HG03457 (cell line): ENCODE measurements at regions not wholly inside any gene's neighbourhood (a gene's known extent, or its start where the extent isn't known, plus 50 kb on each side); places are given as distances from the start of the nearest gene placed in this dataset.
A peak's percentile ranks its signal among the peaks of the same experiment; 100 is the strongest.

Experiments
- ATAC-seq: cut with Tn5 transposase; IDR thresholded peaks from one replicate; pipeline ENCODE4 v1.9.1; 2021; ENCODE audit warnings: moderate number of reproducible peaks; ENCODE audit not compliant: unreplicated experiment

DNA sequence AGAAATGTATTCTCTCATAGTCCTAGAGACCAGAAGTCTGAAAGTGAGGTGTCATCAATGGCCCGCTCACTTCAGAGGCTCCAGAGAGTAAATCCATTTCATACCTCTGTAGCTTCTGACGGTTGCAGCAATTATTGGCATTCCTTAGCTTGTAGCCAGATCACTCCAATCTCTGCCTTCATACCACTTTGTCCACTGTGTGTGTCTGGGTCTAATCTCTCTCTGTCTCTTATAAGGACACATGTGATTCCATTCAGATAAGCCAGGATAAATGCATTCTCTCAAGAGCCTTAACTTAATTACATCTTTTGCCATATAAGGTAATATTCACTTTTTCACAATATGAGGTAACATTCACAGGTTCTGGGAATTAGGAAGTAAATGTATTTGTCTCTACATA lies 365.7 kb downstream of the GXYLT1 start:
- no peak for ATAC-seq

DNA sequence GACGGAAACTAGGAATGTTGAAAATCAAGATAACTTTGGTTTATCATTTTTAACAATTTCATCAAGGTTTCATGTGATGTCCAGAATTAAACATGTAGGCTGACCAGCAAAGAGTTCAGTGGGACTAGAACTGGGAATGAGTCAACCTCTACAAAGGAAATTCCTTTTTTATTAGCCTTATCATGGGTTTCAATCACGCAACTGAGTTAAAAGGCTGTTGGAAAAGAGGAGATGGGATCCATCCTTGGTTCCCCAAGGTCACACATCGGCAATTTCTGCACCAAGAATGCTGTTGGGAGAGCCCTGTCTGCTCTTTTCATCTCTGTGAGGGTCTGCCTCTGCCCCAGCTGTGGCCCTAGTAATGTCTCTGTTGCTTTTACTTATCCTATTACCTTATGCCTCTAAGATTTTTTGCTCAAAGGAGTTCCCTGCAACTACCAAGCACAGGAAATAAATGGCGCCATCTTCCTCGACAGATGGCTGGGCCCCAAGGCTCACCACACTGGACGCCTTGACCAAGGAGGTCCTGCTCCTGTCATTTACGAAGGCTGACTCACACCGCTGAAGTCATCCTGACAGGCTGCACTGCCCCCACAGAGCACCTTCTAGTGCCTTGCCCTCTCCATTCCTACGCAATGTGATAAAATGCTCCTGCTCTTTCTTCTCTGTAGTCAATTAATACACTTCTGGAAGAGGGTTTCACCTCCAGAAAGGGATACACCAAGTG lies 367.4 kb downstream of the GXYLT1 start:
- no peak for ATAC-seq

DNA sequence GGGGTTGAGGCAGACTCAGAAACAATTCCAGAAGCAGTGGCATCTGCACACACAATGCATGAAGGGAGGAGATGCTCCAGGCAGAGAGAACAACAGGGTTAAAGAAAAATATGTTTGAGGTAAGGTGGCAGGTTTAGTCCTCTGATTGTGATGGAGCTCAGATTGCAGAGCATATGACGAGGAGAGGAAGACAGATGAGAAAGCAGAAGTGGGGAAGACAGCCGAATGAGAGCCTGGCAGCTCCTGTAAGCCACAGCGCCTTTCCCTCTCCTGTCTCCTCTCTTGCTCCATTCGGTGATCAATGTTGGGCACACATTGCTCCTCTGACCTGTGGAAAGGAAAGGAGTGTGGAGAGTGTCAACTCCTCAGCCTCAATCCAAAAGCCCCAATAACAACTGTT lies 372.2 kb downstream of the GXYLT1 start:
- no peak for ATAC-seq

DNA sequence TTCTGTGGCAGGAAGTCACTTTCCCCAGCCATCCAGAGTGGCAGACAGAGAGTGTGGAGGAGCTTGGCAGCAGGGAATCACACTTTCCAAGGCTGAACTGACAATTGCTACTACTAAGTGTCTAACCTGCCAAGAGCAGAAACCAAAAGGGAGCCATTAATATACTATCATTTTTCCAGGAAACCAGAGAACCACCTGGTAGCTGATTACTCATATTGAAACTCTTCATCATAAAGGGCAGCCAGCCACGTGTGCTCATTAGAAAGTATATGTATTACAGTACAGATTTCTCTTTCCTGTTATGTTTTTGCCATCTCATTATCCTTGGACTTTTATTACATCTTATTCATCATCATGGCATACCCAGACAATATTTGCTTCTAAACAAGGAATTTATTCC lies 374.9 kb downstream of the GXYLT1 start:
- peak; percentile 73 for ATAC-seq

DNA sequence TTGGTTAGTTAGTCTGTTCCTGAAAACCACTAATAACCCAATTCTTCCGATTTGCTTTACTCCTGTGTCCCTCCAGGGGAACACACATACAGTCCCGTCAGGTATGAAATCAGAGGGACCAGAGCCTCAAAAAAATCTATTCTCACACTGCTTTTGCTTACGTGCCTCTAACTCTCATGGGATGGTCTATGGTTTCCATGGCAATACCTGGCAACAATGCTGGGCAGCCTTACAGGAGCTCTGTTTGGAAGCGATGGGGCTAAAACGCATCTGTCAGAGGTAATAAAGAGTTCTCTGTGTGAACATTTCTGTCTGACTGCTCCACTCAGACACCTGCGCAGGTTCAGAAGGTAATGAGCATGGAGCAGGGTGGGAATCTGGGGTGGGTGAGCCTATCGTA lies 376.2 kb downstream of the GXYLT1 start:
- ATAC-seq = no peak

DNA sequence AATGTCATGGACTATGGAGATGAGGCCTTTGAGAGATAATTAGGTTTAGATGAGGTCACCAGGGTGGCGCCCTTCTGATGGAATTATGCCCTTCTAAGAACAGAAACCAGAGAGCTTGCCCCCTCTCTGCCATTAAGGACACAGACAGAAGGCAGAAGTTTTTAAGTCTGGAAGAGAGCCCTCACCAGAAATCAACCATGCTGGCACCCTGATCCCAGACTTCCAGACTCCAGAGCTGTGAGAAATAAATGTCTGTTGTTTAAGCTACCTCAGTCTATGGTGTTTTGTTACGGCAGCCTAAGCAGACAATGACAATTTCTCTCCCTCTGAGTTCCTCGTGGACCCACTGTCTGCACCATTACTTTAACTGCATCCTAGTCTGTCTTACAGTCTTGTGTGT lies 382.0 kb downstream of the GXYLT1 start:
- ATAC-seq = no peak

DNA sequence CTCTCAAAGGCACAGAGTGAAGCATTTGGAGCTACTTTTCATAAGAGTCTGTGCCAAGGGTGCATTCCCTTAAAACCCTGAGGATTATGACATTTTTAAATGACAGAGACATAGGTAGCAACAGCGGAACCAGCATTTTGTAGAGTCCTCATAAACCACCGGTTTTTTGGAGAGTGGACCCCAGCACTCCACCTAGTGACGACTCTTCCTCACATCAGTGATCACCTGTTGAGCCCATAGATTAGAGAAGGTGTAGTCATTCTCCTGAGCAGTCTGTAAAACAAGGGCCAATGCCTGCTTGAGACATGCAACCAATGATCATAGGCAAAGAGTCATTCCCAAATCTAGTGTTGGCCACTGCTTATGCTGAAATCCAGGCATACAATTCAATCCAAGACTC lies 399.1 kb downstream of the GXYLT1 start:
- no peak for ATAC-seq

DNA sequence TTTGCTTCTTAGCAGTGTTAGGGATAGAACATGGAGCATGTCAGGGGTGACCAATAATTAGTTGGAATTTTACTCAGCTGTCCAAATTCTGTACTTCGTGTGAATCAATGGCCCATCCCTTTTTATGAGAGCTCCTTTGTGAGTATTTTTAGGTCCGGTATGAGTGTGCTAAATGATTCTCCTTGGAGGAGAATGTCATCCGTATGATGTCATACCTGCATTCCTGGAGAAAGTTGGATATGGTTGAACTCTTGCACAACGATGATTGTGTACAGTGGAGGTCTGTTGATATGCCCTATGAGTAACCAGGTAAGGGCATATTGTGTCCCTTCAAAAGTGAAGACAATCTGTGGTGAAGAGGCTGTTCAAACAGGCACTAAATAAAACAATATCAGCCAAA lies 400.8 kb downstream of the GXYLT1 start:
- ATAC-seq = no peak

DNA sequence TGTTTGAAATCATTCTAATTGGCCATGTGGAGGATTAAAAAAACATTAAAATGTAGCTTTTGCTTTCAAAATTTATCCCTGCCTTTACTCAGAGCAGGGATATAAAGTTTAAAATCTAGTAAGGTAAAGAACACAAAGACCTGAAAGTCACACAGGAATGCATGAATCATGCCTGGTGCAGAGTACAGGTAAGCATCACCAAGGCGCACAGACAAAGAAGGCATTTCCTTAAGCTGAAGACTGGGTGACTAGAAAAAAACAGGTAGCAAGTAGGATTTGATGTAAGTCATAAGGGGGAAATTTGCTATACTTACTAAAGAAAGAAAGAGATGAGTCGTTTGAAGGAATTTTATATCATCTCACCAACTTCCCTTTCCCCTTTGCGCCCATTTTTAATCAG lies 405.6 kb downstream of the GXYLT1 start:
- ATAC-seq = no peak

DNA sequence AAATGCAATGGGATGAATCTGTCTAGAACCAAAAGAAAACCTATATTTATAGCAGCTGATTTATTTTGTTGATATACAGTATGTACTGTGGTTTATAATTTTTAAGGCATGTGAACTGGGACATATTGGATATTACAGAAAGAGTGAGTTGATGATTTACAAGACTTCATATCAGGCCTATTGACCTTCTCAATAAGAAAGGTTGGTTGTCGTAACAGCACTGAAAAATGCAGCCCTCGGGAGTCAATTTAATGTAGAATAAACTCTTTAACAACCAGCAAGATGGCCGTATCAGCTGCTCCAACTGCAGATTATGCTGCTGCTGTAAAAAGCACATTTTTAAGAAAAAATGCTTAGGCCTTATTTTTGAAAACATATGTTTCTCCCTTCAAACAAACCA lies 407.3 kb downstream of the GXYLT1 start:
- no peak for ATAC-seq

DNA sequence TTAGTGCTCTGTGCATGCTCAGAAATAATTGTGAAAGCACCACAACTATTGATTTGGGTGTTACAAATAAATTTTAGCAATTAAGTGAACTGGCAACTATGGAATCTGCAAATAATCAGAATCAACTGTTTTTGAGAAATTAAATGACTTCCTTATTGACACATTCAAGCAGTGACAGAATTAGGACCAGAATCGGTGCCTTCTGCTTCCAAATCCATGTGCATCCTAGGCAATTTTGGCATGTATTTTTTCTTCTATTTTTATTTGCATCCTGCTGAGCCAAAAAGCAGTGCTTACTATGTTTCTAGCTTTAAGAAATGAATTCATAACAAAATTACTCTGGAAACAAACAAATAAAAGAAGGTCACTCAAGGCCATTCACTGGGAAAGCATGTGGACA lies 408.2 kb downstream of the GXYLT1 start:
- ATAC-seq = no peak

DNA sequence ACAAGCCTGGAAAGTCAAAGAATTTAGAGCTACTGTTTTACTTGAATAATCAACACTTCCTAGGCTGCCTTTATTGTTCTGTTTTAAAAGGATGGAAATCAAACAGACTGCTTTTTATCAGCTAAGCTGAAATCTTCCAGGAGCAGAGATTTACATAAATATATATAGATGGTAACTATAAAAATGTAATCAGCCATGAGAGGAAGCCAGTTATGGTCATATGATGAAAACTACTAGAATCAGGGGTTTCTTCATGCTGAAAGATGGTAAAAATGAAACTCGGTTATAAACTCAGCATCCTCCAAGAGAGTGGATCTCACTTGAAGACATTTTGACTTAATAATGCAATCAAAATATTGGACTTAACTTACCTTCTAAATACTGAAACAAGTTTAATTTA lies 413.0 kb downstream of the GXYLT1 start:
- no peak for ATAC-seq

DNA sequence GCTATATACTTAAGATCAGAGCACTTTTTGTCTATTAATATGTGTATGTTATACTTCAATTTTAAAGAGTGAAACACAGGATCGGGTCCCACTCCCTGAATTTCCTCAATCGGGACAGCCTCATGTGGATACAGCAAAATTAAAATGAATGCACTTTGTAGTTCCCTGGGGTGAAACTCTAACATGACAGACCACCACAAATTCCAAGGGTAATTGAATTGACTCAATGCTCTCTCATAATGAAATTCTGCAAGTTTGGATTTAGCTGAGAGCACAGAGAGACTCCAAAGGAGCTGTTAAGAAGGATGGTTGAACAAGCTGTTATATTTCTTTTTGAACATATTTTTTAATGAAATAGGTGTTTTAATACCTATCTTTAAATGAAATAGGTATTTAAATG lies 413.6 kb downstream of the GXYLT1 start:
- ATAC-seq = no peak

DNA sequence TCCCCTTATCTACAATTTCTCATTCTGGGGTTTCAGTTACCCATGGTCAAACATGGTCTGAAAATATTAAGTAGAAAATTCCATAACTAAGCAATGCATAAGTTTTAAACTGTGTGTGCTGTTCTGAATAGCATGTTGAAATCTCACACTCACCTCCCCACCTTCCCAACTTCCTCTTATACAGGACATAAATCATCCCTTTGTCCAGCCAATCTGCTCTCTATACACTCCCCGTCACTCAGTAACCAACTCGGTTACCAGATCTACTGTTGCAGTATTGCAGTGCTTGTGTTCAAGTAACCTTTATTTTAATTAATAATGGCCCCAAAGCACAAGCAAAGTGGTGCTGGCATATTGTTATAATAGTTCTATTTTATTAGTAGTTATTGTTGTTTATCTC lies 420.5 kb downstream of the GXYLT1 start:
- ATAC-seq = no peak

DNA sequence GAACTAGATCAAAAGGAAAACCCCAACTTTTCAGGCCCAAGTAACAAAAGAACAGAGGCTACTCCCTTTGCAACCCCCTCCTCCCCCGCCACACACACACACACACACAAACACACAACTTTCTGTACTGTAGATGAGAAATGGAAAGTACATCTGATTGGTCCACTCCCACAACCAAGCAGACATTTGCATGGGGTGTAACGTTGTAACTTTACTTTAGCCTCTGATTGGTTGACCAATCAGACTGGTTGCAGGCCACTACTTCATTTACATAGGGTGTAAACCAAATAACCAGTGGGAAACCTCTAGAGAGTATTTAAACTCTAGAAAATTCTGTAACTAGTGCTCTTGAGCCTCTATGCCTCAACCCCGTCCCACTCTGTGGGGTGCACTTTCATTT lies 425.5 kb downstream of the GXYLT1 start:
- no peak for ATAC-seq

DNA sequence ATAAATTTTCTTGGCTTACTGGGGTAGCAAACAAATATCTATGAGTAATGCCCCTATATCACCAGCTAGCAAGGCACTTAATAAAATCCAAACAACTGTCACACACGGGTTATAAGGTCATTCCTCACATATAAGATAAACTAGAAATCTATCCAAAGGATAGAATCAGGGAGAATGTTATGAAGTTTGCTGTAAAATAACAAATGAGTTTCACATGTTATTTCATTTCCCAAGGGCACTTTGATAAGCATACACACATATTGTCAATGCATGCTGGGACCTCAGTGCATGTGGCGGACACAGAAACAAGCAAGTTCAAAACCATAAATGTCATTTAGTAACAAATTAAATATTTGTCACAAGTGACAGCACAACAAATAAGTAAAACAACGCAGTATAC lies 429.4 kb downstream of the GXYLT1 start:
- ATAC-seq = no peak

DNA sequence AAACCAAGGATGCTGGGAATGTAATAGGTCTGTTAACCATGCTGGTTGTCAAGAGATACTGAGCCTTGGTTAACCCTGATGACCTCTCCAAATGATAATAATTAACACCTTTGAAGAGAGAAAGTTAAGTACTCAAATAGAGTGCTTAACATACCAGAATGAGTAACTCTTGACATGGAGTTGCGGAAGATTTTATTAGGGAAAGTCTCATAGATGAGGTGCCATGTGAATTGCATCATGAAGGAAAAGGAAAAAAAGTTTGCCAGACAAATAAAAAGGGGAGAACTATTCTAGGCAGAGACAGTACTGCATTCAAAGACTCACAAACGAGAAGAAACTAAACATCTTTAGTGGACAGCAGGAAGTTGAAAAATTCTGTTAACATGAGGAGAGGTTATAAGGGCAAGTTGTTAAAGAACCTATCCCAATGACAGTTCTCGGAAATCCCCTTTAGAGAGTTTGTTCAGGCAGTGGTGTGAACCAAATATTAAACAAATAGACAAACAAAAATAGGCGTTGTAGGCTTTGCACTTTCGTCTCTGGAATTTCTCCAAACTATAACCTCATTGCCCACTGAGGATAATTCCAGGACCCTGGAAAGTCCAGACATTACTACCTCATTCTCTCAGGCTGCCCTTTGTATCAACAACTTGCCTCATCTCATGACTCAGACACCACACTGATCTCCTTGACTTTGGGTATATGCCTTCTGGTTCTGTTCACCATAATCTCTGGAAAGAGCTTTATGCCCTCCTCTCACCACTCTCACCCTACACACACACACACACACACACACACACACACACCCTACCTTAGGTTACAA lies 435.0 kb downstream of the GXYLT1 start:
- ATAC-seq = no peak

DNA sequence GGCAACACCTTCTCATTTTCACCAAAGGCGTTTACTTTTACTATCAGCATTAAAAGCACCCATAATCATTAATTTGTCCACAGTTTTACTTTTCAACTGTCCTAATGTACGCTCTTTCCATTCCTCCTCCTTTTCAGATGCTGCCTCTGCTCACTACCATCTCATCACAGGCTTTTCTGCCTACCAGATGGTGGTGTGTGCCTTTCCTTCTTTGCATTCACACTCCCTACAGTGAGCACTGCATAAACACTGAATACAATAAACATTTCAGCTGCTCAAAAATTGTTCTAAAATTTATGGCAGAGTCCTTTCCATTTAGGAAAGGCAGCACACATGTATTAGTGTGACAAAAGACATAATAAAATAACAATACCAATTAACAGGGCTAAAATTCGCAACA lies 435.7 kb downstream of the GXYLT1 start:
- no peak for ATAC-seq

DNA sequence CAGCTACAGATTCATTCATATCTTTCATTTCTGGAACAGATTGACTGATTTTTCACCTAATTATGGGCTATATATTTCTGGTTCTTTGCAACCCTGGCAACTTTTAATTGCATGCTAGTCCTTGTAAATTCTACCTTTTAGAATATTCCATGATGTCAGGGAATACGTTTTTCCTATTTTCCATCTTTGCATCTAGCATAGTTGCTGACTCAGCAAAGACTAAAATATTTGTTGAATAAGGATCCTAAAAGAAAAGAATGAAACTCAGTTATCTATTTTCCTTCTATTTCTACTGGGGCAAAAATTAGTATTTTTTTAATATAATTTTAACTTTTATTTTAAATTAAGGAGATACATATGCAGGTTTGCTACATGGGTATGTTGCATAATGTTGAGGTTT lies 438.3 kb downstream of the GXYLT1 start:
- no peak for ATAC-seq

DNA sequence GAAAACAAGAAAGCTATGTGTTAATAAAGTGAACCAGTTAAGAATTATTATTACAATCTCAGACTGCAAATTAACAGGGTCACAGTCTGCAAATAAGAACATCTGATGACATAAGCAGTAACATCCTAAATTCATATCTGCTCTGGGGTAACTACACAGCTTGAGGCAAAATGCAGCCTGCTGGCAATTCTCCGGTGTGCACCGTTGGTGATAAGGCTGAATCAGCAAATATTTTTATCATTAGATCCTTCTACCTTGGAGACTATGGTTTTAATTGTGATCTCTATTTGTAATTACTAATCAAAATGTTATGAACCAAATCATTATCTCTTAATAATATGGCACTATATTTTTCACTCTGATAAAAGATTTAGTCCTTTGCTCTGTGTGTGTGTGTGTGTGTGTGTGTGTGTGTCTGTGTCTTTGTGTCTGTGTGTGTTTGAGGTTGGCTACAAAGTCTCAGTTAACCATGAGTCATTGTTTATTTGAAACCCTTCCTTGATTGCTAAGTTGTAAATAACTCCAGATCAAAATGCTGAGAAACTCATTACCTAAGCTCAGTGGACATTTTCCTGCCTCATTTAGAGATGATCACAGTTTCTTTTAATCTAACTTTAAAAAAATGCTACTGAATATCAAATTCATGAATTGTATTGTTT lies 442.6 kb downstream of the GXYLT1 start:
- no peak for ATAC-seq

DNA sequence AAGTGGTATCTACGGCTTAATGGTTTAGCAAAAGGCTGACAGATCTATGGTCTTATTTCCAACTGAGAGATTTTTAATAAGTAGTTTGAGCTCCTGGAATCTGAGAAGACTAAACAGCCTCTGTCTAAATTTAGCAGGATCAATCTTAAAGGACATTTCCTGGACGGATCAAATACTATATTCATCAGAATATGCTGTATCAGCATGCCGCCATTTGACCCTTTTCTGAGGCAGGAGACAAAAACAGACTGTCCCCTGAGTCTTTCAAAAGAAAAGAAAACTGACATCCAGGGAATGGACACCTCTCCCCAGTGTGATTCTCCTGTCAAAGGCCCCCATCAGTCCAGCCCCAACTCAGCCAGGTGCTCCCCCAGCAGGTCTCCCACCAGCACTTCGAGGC lies 443.7 kb downstream of the GXYLT1 start:
- ATAC-seq = no peak

DNA sequence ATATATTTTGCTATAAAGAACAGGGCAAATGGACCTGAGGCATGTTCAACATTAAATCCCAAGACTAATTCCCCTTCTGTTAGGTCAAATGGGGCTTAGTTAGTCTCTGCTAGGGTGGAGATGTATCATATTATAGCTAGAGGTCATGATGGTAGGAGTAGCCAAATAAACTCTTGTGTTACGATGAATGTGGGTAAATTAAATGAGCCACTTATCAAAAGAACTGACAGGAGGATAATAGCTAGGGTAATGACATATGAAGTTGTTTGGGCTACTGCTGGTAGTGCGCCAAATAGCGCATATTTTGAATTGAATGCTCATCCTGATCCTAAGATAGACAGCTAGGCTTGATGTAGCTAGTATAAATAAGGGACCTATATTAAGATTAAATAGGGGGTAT lies 445.0 kb downstream of the GXYLT1 start:
- no peak for ATAC-seq
